Glutamatergic neuron (in vitro differentiated cells): ENCODE measurements at regions not wholly inside any gene's neighbourhood (a gene's known extent, or its start where the extent isn't known, plus 50 kb on each side); places are given as distances from the start of the nearest gene placed in this dataset.

Source experiments
- DNase-seq: peaks from one replicate; pipeline ENCODE4 v3.0.0; 2022
- H3K27ac Mint-ChIP-seq: one replicate; pipeline ENCODE4 v1.8.0; 2020; ENCODE audit warnings: mild to moderate bottlenecking, mixed read lengths, inconsistent platforms; ENCODE audit not compliant: unreplicated experiment
- H3K27me3 Mint-ChIP-seq: one replicate; pipeline ENCODE4 v1.8.0; 2020; ENCODE audit warnings: mild to moderate bottlenecking, moderate library complexity, mixed read lengths, inconsistent platforms; ENCODE audit not compliant: unreplicated experiment
- H3K36me3 Mint-ChIP-seq: one replicate; pipeline ENCODE4 v1.8.0; 2020; ENCODE audit warnings: mild to moderate bottlenecking, mixed read lengths, inconsistent platforms; ENCODE audit not compliant: unreplicated experiment
- H3K4me1 Mint-ChIP-seq: one replicate; pipeline ENCODE4 v1.8.0; 2020; ENCODE audit warnings: mild to moderate bottlenecking, low read depth, mixed read lengths, inconsistent platforms; ENCODE audit not compliant: unreplicated experiment
- H3K4me3 Mint-ChIP-seq: one replicate; pipeline ENCODE4 v1.8.0; 2020; ENCODE audit warnings: mild to moderate bottlenecking, mixed read lengths, inconsistent platforms; ENCODE audit not compliant: unreplicated experiment
- H3K9me3 Mint-ChIP-seq: one replicate; pipeline ENCODE4 v1.8.0; 2020; ENCODE audit warnings: mild to moderate bottlenecking, moderate library complexity, mixed read lengths, inconsistent platforms; ENCODE audit not compliant: unreplicated experiment
- CTCF ChIP-seq: fragments of 200-600 bp; sonication (generic); IDR thresholded peaks from one replicate; pipeline ENCODE4 v1.5.0; 2021; ENCODE audit not compliant: partially characterized antibody, unreplicated experiment

GRCh38 chr10:57699944-57700343 is 567.8 kb downstream of the IPMK start:
- no peaks in the 10 kb centered on the region for H3K4me1 Mint-ChIP-seq
- H3K27ac Mint-ChIP-seq = no peak overlapping the region
- TF ChIP-seq CTCF = no peak

GRCh38 chr10:57696641-57697040 is 571.1 kb downstream of the IPMK start:
- no peak overlapping the region for H3K27ac Mint-ChIP-seq
- no peaks in the 10 kb centered on the region for H3K4me1 Mint-ChIP-seq
- H3K27me3 Mint-ChIP-seq = no peaks in the 10 kb centered on the region
- DNase-seq = no peak
- no peaks in the 10 kb centered on the region for H3K9me3 Mint-ChIP-seq
- no peak overlapping the region for H3K4me3 Mint-ChIP-seq
- no peak for TF ChIP-seq CTCF
- H3K36me3 Mint-ChIP-seq = no peaks in the 10 kb centered on the region

More at GRCh38 chr10:57699944-57700343, 567.8 kb downstream of the IPMK start:
- Mint-ChIP-seq H3K36me3 (no peaks in the 10 kb centered on the region), H3K9me3 (no peaks in the 10 kb centered on the region), H3K27me3 (no peaks in the 10 kb centered on the region), H3K4me3 (no peak overlapping the region)
- DNase-seq = no peak

GRCh38 chr10:57694956-57695608 is 572.6 kb downstream of the IPMK start:
- DNase-seq = no peak
- Mint-ChIP-seq H3K9me3 (no peaks in the 10 kb centered on the region), H3K4me1 (no peaks in the 10 kb centered on the region), H3K36me3 (no peaks in the 10 kb centered on the region), H3K4me3 (no peak overlapping the region), H3K27me3 (no peaks in the 10 kb centered on the region), H3K27ac (no peak overlapping the region)
- TF ChIP-seq CTCF = no peak

GRCh38 chr10:57692255-57692980 is 575.3 kb downstream of the IPMK start:
- TF ChIP-seq CTCF = no peak
- Mint-ChIP-seq H3K4me3 (no peak overlapping the region), H3K9me3 (no peaks in the 10 kb centered on the region), H3K27ac (no peak overlapping the region), H3K27me3 (no peaks in the 10 kb centered on the region), H3K36me3 (no peaks in the 10 kb centered on the region), H3K4me1 (no peaks in the 10 kb centered on the region)
- DNase-seq = no peak

- Mint-ChIP-seq H3K4me3 (no peak overlapping the region), H3K27ac (no peak overlapping the region), H3K4me1 (no peaks in the 10 kb centered on the region), H3K9me3 (no peaks in the 10 kb centered on the region), H3K36me3 (no peaks in the 10 kb centered on the region), H3K27me3 (no peaks in the 10 kb centered on the region)
- TF ChIP-seq CTCF = no peak
- no peak for DNase-seq
Observed at GRCh38 chr10:57689596-57690297, 577.9 kb downstream of the IPMK start.
